Esophagus squamous epithelium (tissue), 5 donors: ENCODE measurements at regions not wholly inside any gene's neighbourhood (a gene's known extent, or its start where the extent isn't known, plus 50 kb on each side); places are given as distances from the start of the nearest gene placed in this dataset.

Source experiments
- DNase-seq: peaks from one replicate; lab custom pipeline; 2025; lab: John Stamatoyannopoulos, UW
- H3K27ac ChIP-seq, 4 donors: fragments of 200-600 bp; sonication (generic); one replicate each; pipeline ENCODE4 v1.5.1; 2016 to 2019; ENCODE audit warnings: mild to moderate bottlenecking in 1 of 4
- H3K27me3 ChIP-seq, 4 donors: fragments of 200-600 bp; sonication (generic); 1 replicate in 3 of 4; 2 replicates in 1 of 4; pipeline versions ENCODE4 v1.5.1 to v1.6.0; 2017 to 2021; ENCODE audit warnings: antibody characterized with exemption in 1 of 4
- H3K36me3 ChIP-seq, 3 donors: fragments of 200-600 bp; sonication (generic); one replicate each; pipeline ENCODE4 v1.5.1; 2016 to 2019
- H3K4me1 ChIP-seq, 3 donors: fragments of 200-600 bp; sonication (generic); one replicate each; pipeline ENCODE4 v1.5.1; 2017 to 2019
- H3K4me3 ChIP-seq, 4 donors: fragments of 200-600 bp; sonication (generic); 1 replicate in 3 of 4; 2 replicates in 1 of 4; pipeline ENCODE4 v1.5.1; 2016 to 2019; ENCODE audit warnings: mild to moderate bottlenecking in 2 of 4, moderate library complexity in 1 of 4
- H3K9me3 ChIP-seq, 3 donors: fragments of 200-600 bp; sonication (generic); one replicate each; pipeline ENCODE4 v1.5.1; 2016 to 2019
- CTCF ChIP-seq, 6 experiments: fragments of 450-650 bp in 4 of 6; fragments of 200-600 bp in 2 of 6; sonication (generic) in 2 of 6; IDR thresholded peaks; one replicate each; pipeline ENCODE4 v1.5.1; 2016 to 2019; ENCODE audit warnings: antibody characterized with exemption in 6 of 6, mild to moderate bottlenecking in 4 of 6, moderate library complexity in 4 of 6
- POLR2A ChIP-seq, 4 donors: fragments of 450-650 bp; IDR thresholded peaks; one replicate each; pipeline ENCODE4 v1.6.1; 2017; ENCODE audit warnings: antibody characterized with exemption in 4 of 4, mild to moderate bottlenecking in 4 of 4, moderate library complexity in 3 of 4
- WGBS, 2 donors: methylation state at CpG; one replicate each; pipeline ENCODE4 v1.1.5; 2018; 5-methylcytosine and 5-hydroxymethylcytosine counted together
- intact Hi-C: fragments of 100-400 bp; cut with DNase I; formaldehyde crosslinking; loops from one replicate; pipeline ENCODE4 v1.15.0; 2022
- donor health status: DM: yes; HTN: yes; CAD: no.

GRCh38 chr3:124512881-124513609 lies 217.2 kb upstream of the UMPS start:
- peaks cover 0 to 6% (median 0%) of the 10 kb centered on the region in 3 donors for H3K4me1 ChIP-seq
- H3K4me3 ChIP-seq: no peak overlapping the region
- no peaks in the 10 kb centered on the region for H3K27me3 ChIP-seq
- no peak overlapping the region for H3K27ac ChIP-seq
- TF ChIP-seq POLR2A (IDR thresholded peaks at IDR 0.05): no peak
- 55 to 71% methylated on average over 7 to 8 of the region's 8 CpGs for WGBS, 2 donors
- H3K36me3 ChIP-seq: no peaks in the 10 kb centered on the region
- intact Hi-C loops: no loop called here
- DNase-seq: no peak
- no peaks in the 10 kb centered on the region for H3K9me3 ChIP-seq

GRCh38 chr3:124513610-124513997 lies 216.6 kb upstream of the UMPS start:
- H3K4me3 ChIP-seq: no peak overlapping the region
- peaks cover 0 to 6% (median 0%) of the 10 kb centered on the region in 3 donors for H3K4me1 ChIP-seq
- H3K27me3 ChIP-seq: no peaks in the 10 kb centered on the region
- H3K9me3 ChIP-seq: no peaks in the 10 kb centered on the region
- intact Hi-C loops: no loop called here
- 81 to 96% methylated on average over 4 of the region's 4 CpGs for WGBS, 2 donors
- no peaks in the 10 kb centered on the region for H3K36me3 ChIP-seq
- TF ChIP-seq CTCF (IDR thresholded peaks at IDR 0.05) (no peak), POLR2A (IDR thresholded peaks at IDR 0.05) (no peak)
- no peak overlapping the region for H3K27ac ChIP-seq
- no peak for DNase-seq

- H3K9me3 ChIP-seq: no peaks in the 10 kb centered on the region
- H3K36me3 ChIP-seq: no peaks in the 10 kb centered on the region
- H3K27me3 ChIP-seq: no peaks in the 10 kb centered on the region
- intact Hi-C loops: no loop called here
- TF ChIP-seq POLR2A (IDR thresholded peaks at IDR 0.05) (no peak), CTCF (IDR thresholded peaks at IDR 0.05) (no peak)
- WGBS, 2 donors: 16 to 25% methylated on average over 2 of the region's 2 CpGs
- peaks cover 0 to 6% (median 0%) of the 10 kb centered on the region in 3 donors for H3K4me1 ChIP-seq
- H3K4me3 ChIP-seq: no peak overlapping the region
- DNase-seq: no peak
- no peak overlapping the region for H3K27ac ChIP-seq
These were observed 215.6 kb upstream of the UMPS start for GRCh38 chr3:124514683-124515082.

- DNase-seq: no peak
These were observed 213.9 kb upstream of the UMPS start for GRCh38 chr3:124516333-124516732.

GRCh38 chr3:124517306-124517705 lies 212.9 kb upstream of the UMPS start:
- Histone ChIP-seq H3K27ac (no peak overlapping the region), H3K4me1 (peaks cover 0 to 6% (median 0%) of the 10 kb centered on the region in 3 donors), H3K9me3 (no peaks in the 10 kb centered on the region), H3K27me3 (no peaks in the 10 kb centered on the region), H3K36me3 (no peaks in the 10 kb centered on the region), H3K4me3 (no peak overlapping the region)
- TF ChIP-seq POLR2A (IDR thresholded peaks at IDR 0.05): no peak
- TF ChIP-seq CTCF (IDR thresholded peaks at IDR 0.05): no peak
- 69 to 72% methylated on average over 2 of the region's 2 CpGs for WGBS, 2 donors
- intact Hi-C loops: no loop called here
- DNase-seq: no peak

More at GRCh38 chr3:124516333-124516732, 213.9 kb upstream of the UMPS start:
- no peaks in the 10 kb centered on the region for H3K9me3 ChIP-seq
- peaks cover 0 to 6% (median 0%) of the 10 kb centered on the region in 3 donors for H3K4me1 ChIP-seq
- intact Hi-C loops: no loop called here
- H3K27ac ChIP-seq: no peak overlapping the region
- no peaks in the 10 kb centered on the region for H3K27me3 ChIP-seq
- H3K4me3 ChIP-seq: no peak overlapping the region
- TF ChIP-seq POLR2A (IDR thresholded peaks at IDR 0.05) (no peak), CTCF (IDR thresholded peaks at IDR 0.05) (no peak)
- H3K36me3 ChIP-seq: no peaks in the 10 kb centered on the region
- WGBS, 2 donors: 77 to 81% methylated on average over 1 of the region's 1 CpG
